Caco-2 (cell line): ENCODE measurements at regions not wholly inside any gene's neighbourhood (a gene's known extent, or its start where the extent isn't known, plus 50 kb on each side); places are given as distances from the start of the nearest gene placed in this dataset.

Experiments
- BruUV-seq: library from RNA; stranded (reverse); fragments of 400-500 nt; replicated peaks from 2 replicates; lab custom pipeline; 2021; lab: Mats Ljungman, UMichigan
- CTCF ChIA-PET: fragments of 300-600 bp; sonication (Branson Sonifier 250); formaldehyde crosslinking; loops from one replicate; lab custom pipeline; 2022; ENCODE audit warnings: antibody characterized with exemption; lab: Charles Lee
- POLR2A ChIA-PET: fragments of 300-600 bp; sonication (Branson Sonifier 250); formaldehyde crosslinking; loops from one replicate; lab custom pipeline; 2022; ENCODE audit warnings: antibody characterized with exemption; lab: Charles Lee
- DNase-seq, 2 experiments: peaks; one replicate each; pipeline versions ENCODE4 v3.0.0 to v3.0.0-alpha.2; 2020 to 2022
- H3K27me3 ChIP-seq: replicated peaks from 2 replicates; pipeline ENCODE4 v1.6.0; 2011; ENCODE audit warnings: low read length; ENCODE audit not compliant: control insufficient read depth, insufficient read depth
- H3K36me3 ChIP-seq: 2 replicates; pipeline ENCODE4 v1.5.1; 2011; ENCODE audit warnings: low read length; ENCODE audit not compliant: control insufficient read depth, insufficient read depth
- H3K4me1 ChIP-seq: fragments of 250-450 bp; sonication (Bioruptor Pico); 2 replicates; pipeline ENCODE4 v1.5.1; 2020; ENCODE audit warnings: mild to moderate bottlenecking
- H3K4me3 ChIP-seq: 2 replicates; pipeline ENCODE4 v1.5.1; 2011; ENCODE audit warnings: low read depth, mild to moderate bottlenecking, control low read depth, low read length
- H3K9me3 ChIP-seq: fragments of 250-450 bp; sonication (Bioruptor Pico); 2 replicates; pipeline ENCODE4 v1.5.1; 2020; ENCODE audit warnings: mild to moderate bottlenecking, moderate library complexity
- H3K27ac Mint-ChIP-seq: one replicate; pipeline ENCODE4 v1.8.0; 2022; ENCODE audit warnings: mixed read lengths; ENCODE audit not compliant: unreplicated experiment
- H3K27me3 Mint-ChIP-seq: one replicate; pipeline ENCODE4 v1.8.0; 2022; ENCODE audit warnings: mixed read lengths; ENCODE audit not compliant: insufficient read depth, unreplicated experiment
- H3K36me3 Mint-ChIP-seq: one replicate; pipeline ENCODE4 v1.8.0; 2022; ENCODE audit warnings: mild to moderate bottlenecking, mixed read lengths; ENCODE audit not compliant: insufficient read depth, unreplicated experiment
- H3K4me1 Mint-ChIP-seq: one replicate; pipeline ENCODE4 v1.8.0; 2022; ENCODE audit warnings: low read depth, mixed read lengths; ENCODE audit not compliant: unreplicated experiment
- H3K4me3 Mint-ChIP-seq: one replicate; pipeline ENCODE4 v1.8.0; 2022; ENCODE audit warnings: mild to moderate bottlenecking, moderate library complexity, mixed read lengths; ENCODE audit not compliant: unreplicated experiment
- H3K9me3 Mint-ChIP-seq: one replicate; pipeline ENCODE4 v1.8.0; 2022; ENCODE audit warnings: mixed read lengths; ENCODE audit not compliant: unreplicated experiment
- intact Hi-C: fragments of 100-400 bp; cut with micrococcal nuclease; formaldehyde crosslinking; loops from one replicate; pipeline ENCODE4 v1.10.0; 2022; ENCODE audit not compliant: unreplicated experiment
- TF ChIP-seq, protein P1 (sequence below), 2 experiments: fragments of 200-600 bp in 1 of 2; IDR thresholded peaks; 1 replicate in 1 of 2; 2 replicates in 1 of 2; pipeline versions ENCODE4 v1.5.1 to v1.8.0; 2011 to 2022; ENCODE audit warnings: antibody characterized with exemption in 1 of 2, control low read depth in 1 of 2, inconsistent platforms in 1 of 2, low read depth in 1 of 2, low read length in 1 of 2, mild to moderate bottlenecking in 1 of 2, moderate library complexity in 1 of 2; ENCODE audit not compliant: insufficient read depth in 1 of 2, severe bottlenecking in 1 of 2, unreplicated experiment in 1 of 2

DNA sequence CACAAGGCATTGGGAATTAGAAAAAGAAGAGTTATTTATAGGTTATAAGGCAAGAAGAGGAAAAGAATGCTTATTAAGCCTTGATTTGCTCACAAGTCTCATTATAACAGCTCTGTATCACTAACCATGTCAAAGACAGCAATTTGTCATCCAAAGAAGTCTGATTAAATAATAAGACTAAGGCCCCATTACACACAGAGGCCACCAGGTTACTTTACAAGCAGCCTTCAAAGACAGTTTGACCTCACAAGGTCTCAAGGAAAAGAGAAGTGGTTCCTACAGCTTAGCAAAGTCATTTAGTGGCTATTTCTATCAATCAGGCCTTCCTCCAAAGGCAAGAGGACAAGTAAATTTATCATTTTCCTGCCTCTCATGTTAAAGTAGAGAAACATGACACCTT, 188.5 kb downstream of the MBD2 start:
- no peak for DNase-seq
- H3K36me3 Mint-ChIP-seq = no peaks in the 10 kb centered on the region
- H3K27me3 Mint-ChIP-seq = no peaks in the 10 kb centered on the region
- TF ChIP-seq, protein P1, sequence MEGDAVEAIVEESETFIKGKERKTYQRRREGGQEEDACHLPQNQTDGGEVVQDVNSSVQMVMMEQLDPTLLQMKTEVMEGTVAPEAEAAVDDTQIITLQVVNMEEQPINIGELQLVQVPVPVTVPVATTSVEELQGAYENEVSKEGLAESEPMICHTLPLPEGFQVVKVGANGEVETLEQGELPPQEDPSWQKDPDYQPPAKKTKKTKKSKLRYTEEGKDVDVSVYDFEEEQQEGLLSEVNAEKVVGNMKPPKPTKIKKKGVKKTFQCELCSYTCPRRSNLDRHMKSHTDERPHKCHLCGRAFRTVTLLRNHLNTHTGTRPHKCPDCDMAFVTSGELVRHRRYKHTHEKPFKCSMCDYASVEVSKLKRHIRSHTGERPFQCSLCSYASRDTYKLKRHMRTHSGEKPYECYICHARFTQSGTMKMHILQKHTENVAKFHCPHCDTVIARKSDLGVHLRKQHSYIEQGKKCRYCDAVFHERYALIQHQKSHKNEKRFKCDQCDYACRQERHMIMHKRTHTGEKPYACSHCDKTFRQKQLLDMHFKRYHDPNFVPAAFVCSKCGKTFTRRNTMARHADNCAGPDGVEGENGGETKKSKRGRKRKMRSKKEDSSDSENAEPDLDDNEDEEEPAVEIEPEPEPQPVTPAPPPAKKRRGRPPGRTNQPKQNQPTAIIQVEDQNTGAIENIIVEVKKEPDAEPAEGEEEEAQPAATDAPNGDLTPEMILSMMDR (IDR thresholded peaks at IDR 0.05; ENCODE audit: insufficient read depth in 1 of 2, low read depth in 1 of 2, low read length in 1 of 2, severe bottlenecking in 1 of 2, unreplicated experiment in 1 of 2) = no peak
- H3K4me3 Mint-ChIP-seq = no peak overlapping the region
- ChIA-PET POLR2A (no interaction called here), CTCF (no interaction called here)
- H3K9me3 Mint-ChIP-seq = no peaks in the 10 kb centered on the region
- H3K4me1 ChIP-seq = no peaks in the 10 kb centered on the region
- no peaks in the 10 kb centered on the region for H3K4me1 Mint-ChIP-seq
- H3K9me3 ChIP-seq = no peaks in the 10 kb centered on the region
- H3K27ac Mint-ChIP-seq = no peak overlapping the region
- no peaks in the 10 kb centered on the region for H3K27me3 ChIP-seq
- intact Hi-C loops = no loop called here
- no TSS peak for BruUV-seq
- no peak overlapping the region for H3K4me3 ChIP-seq
- no peaks in the 10 kb centered on the region for H3K36me3 ChIP-seq

DNA sequence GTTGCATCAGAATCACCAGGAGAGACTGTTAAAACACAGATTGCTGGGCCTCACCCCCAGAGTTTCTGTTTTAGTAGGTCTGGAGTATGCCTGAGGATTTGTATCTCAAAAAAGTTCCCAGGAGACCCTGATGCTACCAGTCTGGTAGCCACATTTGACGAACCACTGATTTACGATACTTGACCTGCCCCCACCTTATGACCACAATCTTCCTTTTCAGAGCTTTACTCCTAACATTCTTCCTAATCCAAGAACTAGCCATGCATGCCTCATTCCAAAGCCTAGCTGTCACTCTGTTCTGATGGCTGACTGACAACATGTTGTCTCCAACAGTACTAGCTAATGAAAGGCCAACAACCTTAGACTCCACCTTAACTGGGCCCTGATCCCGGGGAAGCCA, 191.4 kb downstream of the MBD2 start:
- Histone ChIP-seq H3K36me3 (no peaks in the 10 kb centered on the region), H3K4me1 (no peaks in the 10 kb centered on the region), H3K4me3 (no peak overlapping the region), H3K27me3 (no peaks in the 10 kb centered on the region), H3K9me3 (no peaks in the 10 kb centered on the region)
- Mint-ChIP-seq H3K27ac (no peak overlapping the region), H3K9me3 (no peaks in the 10 kb centered on the region), H3K4me1 (no peaks in the 10 kb centered on the region), H3K36me3 (no peaks in the 10 kb centered on the region), H3K4me3 (no peak overlapping the region), H3K27me3 (no peaks in the 10 kb centered on the region)
- intact Hi-C loops = no loop called here
- DNase-seq = no peak
- TF ChIP-seq, protein P1 (IDR thresholded peaks at IDR 0.05; ENCODE audit: insufficient read depth in 1 of 2, low read depth in 1 of 2, low read length in 1 of 2, severe bottlenecking in 1 of 2, unreplicated experiment in 1 of 2) = no peak
- no TSS peak for BruUV-seq
- POLR2A ChIA-PET = no interaction called here
- CTCF ChIA-PET = no interaction called here

DNA sequence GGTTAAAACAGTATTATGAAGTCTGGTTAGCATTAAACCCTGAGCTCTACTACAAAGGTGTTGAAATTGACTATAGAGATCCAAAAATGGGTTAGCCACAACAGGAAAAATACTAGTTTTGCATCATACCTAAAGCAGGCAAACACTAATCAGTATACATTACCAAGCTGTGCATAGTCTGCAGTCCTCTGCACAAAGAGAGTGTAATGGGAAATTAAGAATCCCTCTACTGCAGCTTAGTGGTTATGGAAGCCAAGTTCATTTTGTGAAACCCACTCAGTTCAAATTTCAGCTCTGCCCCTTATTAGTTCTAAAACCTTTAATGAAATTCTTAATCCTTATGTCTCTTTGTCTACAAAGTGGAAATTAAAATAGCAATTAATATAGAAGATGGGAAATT, 192.1 kb downstream of the MBD2 start:
- ChIA-PET POLR2A (no interaction called here), CTCF (no interaction called here)
- no peaks in the 10 kb centered on the region for H3K27me3 ChIP-seq
- no peaks in the 10 kb centered on the region for H3K27me3 Mint-ChIP-seq
- H3K9me3 ChIP-seq = no peaks in the 10 kb centered on the region
- BruUV-seq = no TSS peak
- no peaks in the 10 kb centered on the region for H3K4me1 Mint-ChIP-seq
- H3K36me3 Mint-ChIP-seq = no peaks in the 10 kb centered on the region
- no peak overlapping the region for H3K4me3 ChIP-seq
- no peak overlapping the region for H3K4me3 Mint-ChIP-seq
- intact Hi-C loops = no loop called here
- no peaks in the 10 kb centered on the region for H3K4me1 ChIP-seq
- H3K9me3 Mint-ChIP-seq = no peaks in the 10 kb centered on the region
- no peak for DNase-seq
- TF ChIP-seq, protein P1 (IDR thresholded peaks at IDR 0.05; ENCODE audit: insufficient read depth in 1 of 2, low read depth in 1 of 2, low read length in 1 of 2, severe bottlenecking in 1 of 2, unreplicated experiment in 1 of 2) = no peak
- no peaks in the 10 kb centered on the region for H3K36me3 ChIP-seq
- H3K27ac Mint-ChIP-seq = no peak overlapping the region
